ENCODE measurements at regions not wholly inside any gene's neighbourhood (a gene's known extent, or its start where the extent isn't known, plus 50 kb on each side); places are given as distances from the start of the nearest gene placed in this dataset.

GRCh38 chr16:29184738-29185438, 200.0 kb downstream of the LAT start (continued):
- TF ChIP-seq USF1 (CRISPR knock-in tag; IDR thresholded peaks at IDR 0.05): peak; percentile 59
- TF ChIP-seq, protein P1, sequence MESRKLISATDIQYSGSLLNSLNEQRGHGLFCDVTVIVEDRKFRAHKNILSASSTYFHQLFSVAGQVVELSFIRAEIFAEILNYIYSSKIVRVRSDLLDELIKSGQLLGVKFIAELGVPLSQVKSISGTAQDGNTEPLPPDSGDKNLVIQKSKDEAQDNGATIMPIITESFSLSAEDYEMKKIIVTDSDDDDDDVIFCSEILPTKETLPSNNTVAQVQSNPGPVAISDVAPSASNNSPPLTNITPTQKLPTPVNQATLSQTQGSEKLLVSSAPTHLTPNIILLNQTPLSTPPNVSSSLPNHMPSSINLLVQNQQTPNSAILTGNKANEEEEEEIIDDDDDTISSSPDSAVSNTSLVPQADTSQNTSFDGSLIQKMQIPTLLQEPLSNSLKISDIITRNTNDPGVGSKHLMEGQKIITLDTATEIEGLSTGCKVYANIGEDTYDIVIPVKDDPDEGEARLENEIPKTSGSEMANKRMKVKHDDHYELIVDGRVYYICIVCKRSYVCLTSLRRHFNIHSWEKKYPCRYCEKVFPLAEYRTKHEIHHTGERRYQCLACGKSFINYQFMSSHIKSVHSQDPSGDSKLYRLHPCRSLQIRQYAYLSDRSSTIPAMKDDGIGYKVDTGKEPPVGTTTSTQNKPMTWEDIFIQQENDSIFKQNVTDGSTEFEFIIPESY (CRISPR knock-in tag; IDR thresholded peaks at IDR 0.05): peak; percentile 91
- peak; percentile 57 for TF ChIP-seq NFE2 (IDR thresholded peaks at IDR 0.05; ENCODE audit: low read depth)
- peak; percentile 60 for TF ChIP-seq FOSL1 (tag; conservative IDR thresholded peaks at IDR 0.05)
- peak; percentile 84 for TF ChIP-seq MGA (IDR thresholded peaks at IDR 0.05)
- 0 out of 2 replicates have a peak, but pooled peaks have one; percentile 22 for TF ChIP-seq RAD51 (IDR thresholded peaks at IDR 0.05; ENCODE audit: borderline replicate concordance, low read depth)
- peak; percentile 21; the same call in 1 of the 2 replicates for TF ChIP-seq TFAP4 (CRISPR knock-in tag; IDR thresholded peaks at IDR 0.05; ENCODE audit: borderline replicate concordance)
- TF ChIP-seq MAX (CRISPR knock-in tag; IDR thresholded peaks at IDR 0.05): peak; percentile 71

Measured in K562 (cell line).